ENCODE measurements at regions not wholly inside any gene's neighbourhood (a gene's known extent, or its start where the extent isn't known, plus 50 kb on each side); places are given as distances from the start of the nearest gene placed in this dataset.

DNA sequence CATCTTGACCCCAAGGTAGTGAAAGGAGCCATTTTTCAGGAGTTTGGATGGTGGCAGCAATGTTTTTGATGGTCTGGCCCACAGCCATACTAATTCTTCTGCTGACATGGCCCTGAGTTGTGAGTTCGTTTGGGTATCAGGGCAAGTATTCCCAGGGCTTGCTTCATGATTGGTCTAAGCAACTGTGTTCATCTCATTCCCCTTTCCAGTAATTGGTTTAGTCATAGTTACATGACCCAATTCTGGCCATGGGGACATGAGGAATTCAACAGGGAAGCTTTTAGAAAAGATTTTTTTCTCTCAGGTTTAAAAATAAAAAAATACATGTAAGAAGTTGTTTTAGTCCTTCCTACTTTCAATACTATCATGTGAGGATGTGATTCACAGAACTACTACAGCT lies 150.5 kb upstream of the NPHP3 start:
- no peak for FAIRE-seq
- Histone ChIP-seq H3K36me3 (no peaks in the 10 kb centered on the region), H3K4me1 (no peaks in the 10 kb centered on the region), H3K27ac (no peak overlapping the region), H3K9me3 (no peaks in the 10 kb centered on the region), H3K27me3 (no peaks in the 10 kb centered on the region), H3K4me3 (no peak overlapping the region)
- ATAC-seq = no peak
- TF ChIP-seq, protein P1, sequence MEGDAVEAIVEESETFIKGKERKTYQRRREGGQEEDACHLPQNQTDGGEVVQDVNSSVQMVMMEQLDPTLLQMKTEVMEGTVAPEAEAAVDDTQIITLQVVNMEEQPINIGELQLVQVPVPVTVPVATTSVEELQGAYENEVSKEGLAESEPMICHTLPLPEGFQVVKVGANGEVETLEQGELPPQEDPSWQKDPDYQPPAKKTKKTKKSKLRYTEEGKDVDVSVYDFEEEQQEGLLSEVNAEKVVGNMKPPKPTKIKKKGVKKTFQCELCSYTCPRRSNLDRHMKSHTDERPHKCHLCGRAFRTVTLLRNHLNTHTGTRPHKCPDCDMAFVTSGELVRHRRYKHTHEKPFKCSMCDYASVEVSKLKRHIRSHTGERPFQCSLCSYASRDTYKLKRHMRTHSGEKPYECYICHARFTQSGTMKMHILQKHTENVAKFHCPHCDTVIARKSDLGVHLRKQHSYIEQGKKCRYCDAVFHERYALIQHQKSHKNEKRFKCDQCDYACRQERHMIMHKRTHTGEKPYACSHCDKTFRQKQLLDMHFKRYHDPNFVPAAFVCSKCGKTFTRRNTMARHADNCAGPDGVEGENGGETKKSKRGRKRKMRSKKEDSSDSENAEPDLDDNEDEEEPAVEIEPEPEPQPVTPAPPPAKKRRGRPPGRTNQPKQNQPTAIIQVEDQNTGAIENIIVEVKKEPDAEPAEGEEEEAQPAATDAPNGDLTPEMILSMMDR (IDR thresholded peaks at IDR 0.05) = no peak
- 37 to 48% methylated on average over 1 of the region's 1 CpG for WGBS, 2 donors
- intact Hi-C loops (cut with DNase I) = no loop called here
- DNase-seq = no peak

DNA sequence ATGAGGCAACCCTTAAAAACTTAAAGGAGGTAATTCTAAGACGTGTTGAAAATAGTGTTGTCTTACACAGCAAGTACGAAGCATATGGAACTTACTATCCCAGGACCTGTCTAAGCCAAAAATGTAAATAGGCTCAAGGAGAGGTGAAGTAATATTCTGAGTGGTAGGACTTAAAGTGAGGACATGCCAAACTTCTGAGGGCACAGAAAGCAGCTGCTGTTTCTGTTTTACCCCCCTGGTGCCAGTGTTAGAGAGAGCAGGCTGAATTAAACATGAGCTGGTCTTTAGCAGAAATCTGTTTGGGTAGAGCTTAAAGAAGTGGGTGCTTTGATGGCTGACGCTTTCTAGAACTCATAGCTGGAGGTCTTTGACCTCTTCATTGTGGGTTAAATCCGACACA lies 149.7 kb upstream of the NPHP3 start:
- intact Hi-C loops (cut with DNase I) = no loop called here
- ATAC-seq = no peak
- no peak for DNase-seq
- Histone ChIP-seq H3K9me3 (no peaks in the 10 kb centered on the region), H3K4me3 (no peak overlapping the region), H3K27ac (no peak overlapping the region), H3K4me1 (no peaks in the 10 kb centered on the region), H3K27me3 (no peaks in the 10 kb centered on the region), H3K36me3 (no peaks in the 10 kb centered on the region)
- 65 to 74% methylated on average over 4 of the region's 4 CpGs for WGBS, 2 donors
- TF ChIP-seq, protein P1 (IDR thresholded peaks at IDR 0.05) = no peak
- FAIRE-seq = no peak

DNA sequence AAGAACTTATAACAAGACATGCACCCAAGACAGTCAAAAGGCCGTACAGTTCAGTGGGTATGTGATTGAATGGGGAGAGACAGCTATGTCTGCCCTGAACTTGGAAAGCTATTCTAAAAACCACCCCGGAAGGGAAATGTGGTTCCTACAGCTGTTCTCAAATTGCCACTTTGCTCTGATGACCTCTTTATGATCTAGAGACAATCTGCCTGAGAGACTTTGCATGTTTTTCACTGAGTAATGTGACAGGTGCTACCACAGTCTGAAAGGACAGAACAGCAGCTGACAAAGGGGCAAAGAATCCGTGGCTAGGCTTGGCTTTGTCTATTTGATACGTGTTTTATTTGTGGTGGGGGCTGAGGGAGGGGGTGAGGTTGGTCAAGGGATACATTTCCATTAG lies 148.3 kb upstream of the NPHP3 start:
- Histone ChIP-seq H3K4me3 (no peak overlapping the region), H3K4me1 (no peaks in the 10 kb centered on the region), H3K27ac (no peak overlapping the region), H3K36me3 (no peaks in the 10 kb centered on the region), H3K9me3 (no peaks in the 10 kb centered on the region), H3K27me3 (no peaks in the 10 kb centered on the region)
- FAIRE-seq = no peak
- no peak for ATAC-seq
- intact Hi-C loops (cut with DNase I) = no loop called here
- 39 to 45% methylated on average over 4 of the region's 4 CpGs for WGBS, 2 donors
- TF ChIP-seq, protein P1 (IDR thresholded peaks at IDR 0.05) = no peak
- no peak for DNase-seq

DNA sequence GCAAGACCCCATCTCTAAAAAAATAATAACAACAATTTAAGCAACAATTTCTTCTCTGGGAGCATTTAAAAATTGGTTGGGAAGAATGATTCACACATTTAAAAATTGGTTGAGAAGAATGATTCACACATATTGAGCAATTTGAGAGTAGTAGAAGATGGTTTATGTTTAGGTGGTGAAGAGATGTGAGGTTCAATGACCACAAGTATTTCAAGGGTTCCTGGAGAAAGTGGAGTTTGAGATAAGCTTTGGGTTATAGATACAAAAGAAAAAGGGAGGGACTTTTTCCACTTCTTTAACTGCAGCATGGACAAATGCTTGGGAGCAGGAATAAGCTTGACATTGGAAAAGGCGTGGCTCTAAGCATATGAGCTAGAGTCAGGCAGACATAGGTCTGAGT lies 145.7 kb upstream of the NPHP3 start:
- no peak overlapping the region for H3K27ac ChIP-seq
- H3K36me3 ChIP-seq = no peaks in the 10 kb centered on the region
- intact Hi-C loops (cut with DNase I) = no loop called here
- FAIRE-seq = no peak
- no peaks in the 10 kb centered on the region for H3K4me1 ChIP-seq
- TF ChIP-seq, protein P1 (IDR thresholded peaks at IDR 0.05) = no peak
- no peaks in the 10 kb centered on the region for H3K9me3 ChIP-seq
- no peak for DNase-seq
- H3K4me3 ChIP-seq = no peak overlapping the region
- 92 to 100% methylated on average over 1 of the region's 1 CpG for WGBS, 2 donors
- ATAC-seq = no peak
- no peaks in the 10 kb centered on the region for H3K27me3 ChIP-seq

DNA sequence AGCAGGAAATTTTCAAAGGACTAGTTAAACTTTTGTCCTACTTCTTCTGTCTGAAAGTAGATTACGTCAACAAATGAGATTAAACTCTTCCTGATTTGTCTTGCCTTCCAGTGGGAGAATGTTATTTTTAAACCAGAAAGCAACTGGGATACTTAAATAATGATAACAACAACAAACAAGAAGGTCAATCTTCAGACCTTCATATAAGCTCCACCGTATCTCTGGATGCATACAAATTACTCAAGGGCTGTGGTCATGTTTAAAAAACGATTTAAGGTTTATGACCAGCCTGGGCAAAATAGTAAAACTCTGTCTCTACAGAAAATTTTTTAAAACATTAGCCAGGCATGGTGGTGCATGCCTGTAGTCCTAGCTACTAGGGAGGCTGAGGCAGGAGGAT lies 145.3 kb upstream of the NPHP3 start:
- WGBS, 2 donors = 33 to 37% methylated on average over 3 of the region's 3 CpGs
- Histone ChIP-seq H3K36me3 (no peaks in the 10 kb centered on the region), H3K9me3 (no peaks in the 10 kb centered on the region), H3K4me3 (no peak overlapping the region), H3K27ac (no peak overlapping the region), H3K27me3 (no peaks in the 10 kb centered on the region), H3K4me1 (no peaks in the 10 kb centered on the region)
- intact Hi-C loops (cut with DNase I) = no loop called here
- TF ChIP-seq, protein P1 (IDR thresholded peaks at IDR 0.05) = no peak
- FAIRE-seq (no peak), DNase-seq (no peak), ATAC-seq (no peak)

All from pancreas (tissue), 10 donors.